PC-3 (cell line): ENCODE measurements at regions not wholly inside any gene's neighbourhood (a gene's known extent, or its start where the extent isn't known, plus 50 kb on each side); places are given as distances from the start of the nearest gene placed in this dataset.

ENCODE experiments used
- ATAC-seq: fragments of 200-7000 bp; cut with Tn5 transposase; 2 replicates; pipeline ENCODE4 v1.9.1; 2020; ENCODE audit warnings: mild to moderate bottlenecking, moderate library complexity
- BruUV-seq: library from RNA; stranded (reverse); fragments of 400-500 nt; replicated peaks from 2 replicates; lab custom pipeline; 2021; lab: Mats Ljungman, UMichigan
- CTCF ChIA-PET: fragments of 300-600 bp; sonication (Branson Sonifier 250); formaldehyde crosslinking; loops from one replicate; lab custom pipeline; 2022; ENCODE audit warnings: antibody characterized with exemption; lab: Charles Lee
- POLR2A ChIA-PET: fragments of 300-600 bp; sonication (Branson Sonifier 250); formaldehyde crosslinking; loops from one replicate; lab custom pipeline; 2022; ENCODE audit warnings: antibody characterized with exemption; ENCODE audit not compliant: unreplicated experiment; lab: Charles Lee
- DNase-seq: peaks from one replicate; pipeline ENCODE4 v3.0.0-alpha.2; 2015
- H2AFZ ChIP-seq: fragments of 300-600 bp; sonication (generic); 2 replicates; pipeline ENCODE4 v1.6.0; 2016; ENCODE audit warnings: antibody characterized with exemption, low read length
- H3F3A ChIP-seq: fragments of 300-600 bp; sonication (generic); one replicate; pipeline ENCODE4 v1.6.0; 2017; ENCODE audit warnings: antibody characterized with exemption, low read length, control low read depth, mild to moderate bottlenecking; ENCODE audit not compliant: unreplicated experiment
- H3K27ac ChIP-seq: fragments of 300-600 bp; sonication (generic); 2 replicates; pipeline ENCODE4 v1.5.1; 2016; ENCODE audit warnings: mild to moderate bottlenecking, low read length
- H3K27me3 ChIP-seq: fragments of 300-600 bp; sonication (generic); 2 replicates; pipeline ENCODE4 v1.6.1; 2016; ENCODE audit warnings: low read length, mixed read lengths
- H3K36me3 ChIP-seq: fragments of 300-600 bp; sonication (generic); 2 replicates; pipeline ENCODE4 v1.6.1; 2016; ENCODE audit warnings: low read depth, mixed run types, low read length, mixed read lengths
- H3K4me1 ChIP-seq: fragments of 300-600 bp; sonication (generic); 2 replicates; pipeline ENCODE4 v1.5.1; 2016; ENCODE audit warnings: low read length; ENCODE audit not compliant: insufficient read depth
- H3K4me2 ChIP-seq: fragments of 300-600 bp; sonication (generic); 2 replicates; pipeline ENCODE4 v1.6.0; 2016; ENCODE audit warnings: low read length
- H3K4me3 ChIP-seq: fragments of 300-600 bp; sonication (generic); 2 replicates; pipeline ENCODE4 v1.5.1; 2016; ENCODE audit warnings: mild to moderate bottlenecking, low read length, mixed read lengths
- H3K79me2 ChIP-seq: fragments of 300-600 bp; sonication (generic); 2 replicates; pipeline ENCODE4 v1.6.1; 2017; ENCODE audit warnings: low read length, mixed read lengths
- H3K9ac ChIP-seq: fragments of 300-600 bp; sonication (generic); 2 replicates; pipeline ENCODE4 v1.6.0; 2016; ENCODE audit warnings: mild to moderate bottlenecking, low read length
- H3K9me2 ChIP-seq: fragments of 300-600 bp; sonication (generic); replicated peaks from 2 replicates; pipeline ENCODE4 v1.6.1; 2016; ENCODE audit warnings: mixed run types, low read length, mixed read lengths
- H3K9me3 ChIP-seq: fragments of 300-600 bp; sonication (generic); 2 replicates; pipeline ENCODE4 v1.6.1; 2016; ENCODE audit warnings: low read length, mixed read lengths
- H4K20me1 ChIP-seq: fragments of 300-600 bp; sonication (generic); 2 replicates; pipeline ENCODE4 v1.6.1; 2016; ENCODE audit warnings: low read length, mixed read lengths
- EZH2 ChIP-seq: fragments of 300-600 bp; sonication (generic); IDR thresholded peaks from one replicate; pipeline ENCODE4 v1.6.1; 2017; ENCODE audit warnings: antibody characterized with exemption, mild to moderate bottlenecking, low read length; ENCODE audit not compliant: unreplicated experiment
- EZH2phosphoT487 ChIP-seq: fragments of 300-600 bp; sonication (generic); IDR thresholded peaks from 2 replicates; pipeline ENCODE4 v1.6.1; 2018; ENCODE audit warnings: mild to moderate bottlenecking, antibody characterized with exemption, low read length, borderline replicate concordance
- intact Hi-C: fragments of 100-400 bp; cut with micrococcal nuclease; formaldehyde crosslinking; loops from 2 replicates; pipeline ENCODE4 v1.9.0; 2023
- TF ChIP-seq, protein P1 (sequence below): fragments of 300-600 bp; sonication (generic); conservative IDR thresholded peaks from 2 replicates; pipeline ENCODE4 v1.5.1; 2017; ENCODE audit warnings: antibody characterized with exemption, low read depth, mild to moderate bottlenecking, low read length

DNA sequence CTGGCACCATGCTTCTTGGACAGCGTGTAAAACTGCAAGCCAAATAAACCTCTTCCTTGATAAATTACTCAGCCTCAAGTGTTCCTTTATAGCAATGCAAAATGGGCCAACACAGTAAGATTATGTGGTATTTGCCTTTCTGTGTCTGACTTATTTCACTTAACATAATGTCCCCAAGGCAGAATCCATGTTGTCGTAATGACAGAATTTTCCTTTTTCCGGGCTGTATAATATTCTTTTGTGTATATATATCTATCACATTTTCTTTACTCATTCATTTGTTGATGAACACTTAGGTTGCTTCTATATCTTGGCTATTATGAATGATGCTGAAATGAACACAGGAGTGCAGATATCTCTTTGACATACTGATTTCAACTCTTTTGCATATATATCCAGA, 209.1 kb upstream of the PTER start:
- TF ChIP-seq EZH2phosphoT487: no peak
- TF ChIP-seq, protein P1, sequence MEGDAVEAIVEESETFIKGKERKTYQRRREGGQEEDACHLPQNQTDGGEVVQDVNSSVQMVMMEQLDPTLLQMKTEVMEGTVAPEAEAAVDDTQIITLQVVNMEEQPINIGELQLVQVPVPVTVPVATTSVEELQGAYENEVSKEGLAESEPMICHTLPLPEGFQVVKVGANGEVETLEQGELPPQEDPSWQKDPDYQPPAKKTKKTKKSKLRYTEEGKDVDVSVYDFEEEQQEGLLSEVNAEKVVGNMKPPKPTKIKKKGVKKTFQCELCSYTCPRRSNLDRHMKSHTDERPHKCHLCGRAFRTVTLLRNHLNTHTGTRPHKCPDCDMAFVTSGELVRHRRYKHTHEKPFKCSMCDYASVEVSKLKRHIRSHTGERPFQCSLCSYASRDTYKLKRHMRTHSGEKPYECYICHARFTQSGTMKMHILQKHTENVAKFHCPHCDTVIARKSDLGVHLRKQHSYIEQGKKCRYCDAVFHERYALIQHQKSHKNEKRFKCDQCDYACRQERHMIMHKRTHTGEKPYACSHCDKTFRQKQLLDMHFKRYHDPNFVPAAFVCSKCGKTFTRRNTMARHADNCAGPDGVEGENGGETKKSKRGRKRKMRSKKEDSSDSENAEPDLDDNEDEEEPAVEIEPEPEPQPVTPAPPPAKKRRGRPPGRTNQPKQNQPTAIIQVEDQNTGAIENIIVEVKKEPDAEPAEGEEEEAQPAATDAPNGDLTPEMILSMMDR: no peak
- no peak for TF ChIP-seq EZH2
- Histone ChIP-seq H3K27ac (no peak overlapping the region), H3K4me1 (no peaks in the 10 kb centered on the region), H3K9me3 (no peaks in the 10 kb centered on the region), H3K9me2 (no peaks in the 10 kb centered on the region), H3K27me3 (no peaks in the 10 kb centered on the region), H2AFZ (no peak overlapping the region), H3K9ac (no peak overlapping the region), H3F3A (no peaks in the 10 kb centered on the region), H3K4me3 (no peak overlapping the region), H3K36me3 (no peaks in the 10 kb centered on the region), H3K79me2 (no peaks in the 10 kb centered on the region), H4K20me1 (no peaks in the 10 kb centered on the region), H3K4me2 (no peak overlapping the region)
- intact Hi-C loops: no loop called here
- ChIA-PET CTCF (no interaction called here), POLR2A (no interaction called here)
- DNase-seq (no peak), ATAC-seq (no peak)
- BruUV-seq: no TSS peak

DNA sequence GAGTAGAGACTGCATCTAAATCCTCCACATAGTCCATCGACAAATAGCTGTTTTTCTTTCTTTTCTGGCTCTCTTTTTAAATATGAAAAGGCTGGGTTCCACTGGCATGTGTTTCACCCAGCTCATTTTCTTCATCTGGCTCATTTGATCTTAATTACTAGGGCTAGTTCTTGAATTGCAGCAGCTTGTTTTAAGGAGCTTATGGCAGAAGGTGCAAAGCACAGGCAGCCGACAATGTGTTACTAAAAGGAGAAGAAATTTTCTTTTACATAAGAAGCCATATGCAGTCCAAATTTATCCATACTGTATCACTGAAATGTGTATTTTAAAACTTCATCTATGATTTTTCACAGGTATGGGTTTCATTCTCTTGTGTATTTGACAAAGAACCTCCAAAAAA, 205.6 kb upstream of the PTER start:
- CTCF ChIA-PET: no interaction called here
- POLR2A ChIA-PET: no interaction called here
- intact Hi-C loops: no loop called here
- Histone ChIP-seq H4K20me1 (no peaks in the 10 kb centered on the region), H2AFZ (no peak overlapping the region), H3K9me2 (no peaks in the 10 kb centered on the region), H3K4me3 (no peak overlapping the region), H3K4me1 (no peaks in the 10 kb centered on the region), H3K9ac (no peak overlapping the region), H3K36me3 (no peaks in the 10 kb centered on the region), H3F3A (no peaks in the 10 kb centered on the region), H3K4me2 (no peak overlapping the region), H3K27ac (no peak overlapping the region), H3K9me3 (no peaks in the 10 kb centered on the region), H3K27me3 (no peaks in the 10 kb centered on the region), H3K79me2 (no peaks in the 10 kb centered on the region)
- no peak for DNase-seq
- TF ChIP-seq EZH2 (no peak), EZH2phosphoT487 (no peak)
- TF ChIP-seq, protein P1: no peak
- BruUV-seq: no TSS peak
- ATAC-seq: no peak

DNA sequence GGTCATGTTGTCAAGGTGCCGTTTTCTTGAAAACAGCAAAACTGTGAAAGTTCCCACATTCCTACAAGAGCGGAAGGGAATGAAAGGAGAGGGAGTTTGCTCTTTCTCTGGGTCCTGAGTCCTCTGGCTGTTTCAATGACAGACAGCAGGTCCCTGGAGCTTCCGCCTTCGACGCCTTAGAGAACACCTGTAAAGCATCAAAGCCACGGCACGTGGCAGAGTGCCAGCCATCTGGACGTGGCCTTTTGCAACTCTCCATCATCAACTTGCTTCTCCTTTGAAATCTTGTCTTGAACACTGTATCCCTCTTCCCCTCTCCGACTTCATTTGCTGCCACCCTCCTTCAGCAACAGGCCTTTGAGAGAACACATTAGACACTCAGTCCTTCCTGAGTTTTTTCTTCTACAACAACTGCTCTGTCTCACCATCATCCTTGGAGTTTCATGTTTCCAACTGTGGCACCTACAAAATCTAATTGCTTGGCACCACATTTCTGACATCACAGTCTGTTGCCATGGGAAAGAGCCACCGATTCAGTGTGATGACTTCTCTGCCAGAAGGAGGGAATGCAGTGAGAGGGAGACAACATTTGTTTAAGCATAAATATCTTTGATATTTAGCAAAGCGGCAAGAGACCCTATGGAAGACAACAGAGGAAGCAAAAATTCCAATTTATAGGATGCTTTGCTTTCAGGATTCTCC, 204.9 kb upstream of the PTER start:
- no peaks in the 10 kb centered on the region for H3K27me3 ChIP-seq
- H3K9me2 ChIP-seq: no peaks in the 10 kb centered on the region
- no peak overlapping the region for H3K9ac ChIP-seq
- no peaks in the 10 kb centered on the region for H4K20me1 ChIP-seq
- no peaks in the 10 kb centered on the region for H3K4me1 ChIP-seq
- TF ChIP-seq EZH2phosphoT487: no peak
- no peak for TF ChIP-seq EZH2
- TF ChIP-seq, protein P1: no peak
- no peak for DNase-seq
- no peak overlapping the region for H3K27ac ChIP-seq
- H3K4me3 ChIP-seq: no peak overlapping the region
- no peaks in the 10 kb centered on the region for H3K9me3 ChIP-seq
- POLR2A ChIA-PET: no interaction called here
- CTCF ChIA-PET: no interaction called here
- no peak overlapping the region for H3K4me2 ChIP-seq
- H2AFZ ChIP-seq: no peak overlapping the region
- intact Hi-C loops: no loop called here
- H3K79me2 ChIP-seq: no peaks in the 10 kb centered on the region
- no peaks in the 10 kb centered on the region for H3F3A ChIP-seq
- ATAC-seq: no peak
- no TSS peak for BruUV-seq
- H3K36me3 ChIP-seq: no peaks in the 10 kb centered on the region
